Psoas muscle (tissue), 7 donors: ENCODE measurements at regions not wholly inside any gene's neighbourhood (a gene's known extent, or its start where the extent isn't known, plus 50 kb on each side); places are given as distances from the start of the nearest gene placed in this dataset.

ENCODE experiments used
- ATAC-seq, 4 donors: fragments of 200-7000 bp; cut with Tn5 transposase; one replicate each; pipeline ENCODE4 v1.9.1; 2020; ENCODE audit warnings: moderate library complexity in 3 of 4, mild to moderate bottlenecking in 2 of 4
- DNase-seq, 2 donors: peaks; one replicate each; pipeline ENCODE4 v3.0.0-alpha.2; 2020
- H3K27ac ChIP-seq: fragments of 200-600 bp; one replicate; pipeline ENCODE4 v1.8.0; 2022
- H3K27me3 ChIP-seq, 3 donors: fragments of 200-600 bp in 1 of 3; one replicate each; pipeline versions ENCODE4 v1.6.1 to v1.8.0; 2013 to 2022; ENCODE audit warnings: low read length in 2 of 3, mild to moderate bottlenecking in 2 of 3, moderate library complexity in 1 of 3; ENCODE audit not compliant: insufficient read depth in 3 of 3
- H3K36me3 ChIP-seq, 2 donors: fragments of 200-600 bp in 1 of 2; one replicate each; pipeline versions ENCODE4 v1.6.1 to v1.8.0; 2013 to 2022; ENCODE audit warnings: low read depth in 1 of 2, mild to moderate bottlenecking in 1 of 2, moderate library complexity in 1 of 2; ENCODE audit not compliant: insufficient read depth in 1 of 2
- H3K4me1 ChIP-seq: fragments of 200-600 bp; one replicate; pipeline ENCODE4 v1.8.0; 2022
- H3K4me3 ChIP-seq: fragments of 200-600 bp; one replicate; pipeline ENCODE4 v1.8.0; 2022; ENCODE audit warnings: mild to moderate bottlenecking
- H3K9me3 ChIP-seq: fragments of 200-600 bp; one replicate; pipeline ENCODE4 v1.8.0; 2022
- CTCF ChIP-seq: fragments of 200-600 bp; IDR thresholded peaks from one replicate; pipeline ENCODE4 v1.8.0; 2022; ENCODE audit warnings: antibody characterized with exemption
- WGBS, 3 donors: extraction: QIAGEN DNeasy Blood & Tissue Kit; methylation state at CpG; one replicate each; pipeline versions ENCODE4 v1.1.6 to v1.1.7; 2013; 5-methylcytosine and 5-hydroxymethylcytosine counted together
- intact Hi-C, 2 donors: fragments of 100-400 bp; cut with DNase I; formaldehyde crosslinking; loops; one replicate each; pipeline versions ENCODE4 v1.11.0 to v1.14.2; 2022
- donor health status: healthy with polysubstance abuse.
- donor health status: DM: no; HTN: no; CAD: no; lungs with moderate emphysema.
- donor health status: Bipolar disorder and iron deficiency.
- donor health status: healthy.
- donor health status: DM: yes; HTN: yes; CAD: no.
- donor health status: DM: no; HTN: no; CAD: no.
- donor health status: DM: yes; HTN: yes; CAD: no.

DNA sequence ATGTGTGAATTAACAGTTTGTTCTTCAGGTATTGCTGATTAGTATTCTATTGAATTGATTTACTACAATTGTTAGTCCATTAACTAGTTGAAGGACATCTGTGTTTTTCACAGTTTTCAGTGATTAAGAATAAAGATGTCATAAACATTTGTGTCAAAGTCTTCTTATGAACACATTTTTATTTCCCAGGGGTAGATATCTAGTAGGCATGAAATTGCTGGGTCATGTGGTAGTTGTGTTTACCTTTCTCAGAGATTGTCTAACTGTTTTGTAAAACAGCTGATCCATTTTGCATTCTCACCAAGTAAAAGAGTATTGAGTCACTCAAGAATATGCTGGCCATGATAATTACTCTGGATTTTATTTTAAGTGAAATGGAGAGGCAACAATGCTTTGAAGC lies 1145.3 kb downstream of the FSCB start:
- H3K4me3 ChIP-seq: no peak overlapping the region
- H3K9me3 ChIP-seq: no peaks in the 10 kb centered on the region
- no peaks in the 10 kb centered on the region for H3K27me3 ChIP-seq
- H3K27ac ChIP-seq: no peak overlapping the region
- no peak for ATAC-seq
- no peaks in the 10 kb centered on the region for H3K36me3 ChIP-seq
- no peak for TF ChIP-seq CTCF
- intact Hi-C loops: no loop called here
- H3K4me1 ChIP-seq: no peaks in the 10 kb centered on the region
- no peak for DNase-seq

- Histone ChIP-seq H3K36me3 (no peaks in the 10 kb centered on the region), H3K4me3 (no peak overlapping the region), H3K9me3 (no peaks in the 10 kb centered on the region), H3K27ac (no peak overlapping the region), H3K4me1 (no peaks in the 10 kb centered on the region), H3K27me3 (no peaks in the 10 kb centered on the region)
- DNase-seq (no peak), ATAC-seq (no peak)
- TF ChIP-seq CTCF: no peak
- WGBS, 3 donors: 51 to 67% (median 56%) methylated on average over 3 of the region's 3 CpGs
- intact Hi-C loops: no loop called here
Measured at GRCh38 chr14:43360239-43360638, 1146.8 kb downstream of the FSCB start.

DNA sequence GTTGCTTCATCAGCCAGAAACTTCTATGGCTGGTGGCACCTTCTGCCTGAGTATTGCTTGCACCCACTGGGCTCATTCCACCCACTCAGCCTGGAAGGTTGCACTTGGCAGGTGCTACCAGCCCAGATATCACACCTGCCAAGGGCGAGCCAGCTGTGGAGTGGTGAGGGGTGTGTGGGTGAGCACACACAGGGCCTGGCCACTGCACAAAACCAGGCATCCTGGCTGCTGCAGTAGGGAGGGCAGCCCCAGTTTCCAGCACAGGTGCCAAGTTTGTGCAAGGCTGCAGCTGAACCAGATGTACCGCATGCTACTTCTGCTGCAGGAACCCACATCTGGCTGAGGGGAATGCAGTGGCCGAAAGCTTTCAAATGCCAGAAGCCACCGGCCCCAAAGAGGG lies 1147.8 kb downstream of the FSCB start:
- no peaks in the 10 kb centered on the region for H3K36me3 ChIP-seq
- no peaks in the 10 kb centered on the region for H3K9me3 ChIP-seq
- H3K27me3 ChIP-seq: no peaks in the 10 kb centered on the region
- no peak for ATAC-seq
- no peak overlapping the region for H3K4me3 ChIP-seq
- DNase-seq: no peak
- WGBS, 3 donors: 81 to 92% (median 90%) methylated on average over 4 of the region's 4 CpGs
- intact Hi-C loops: no loop called here
- no peaks in the 10 kb centered on the region for H3K4me1 ChIP-seq
- TF ChIP-seq CTCF: no peak
- H3K27ac ChIP-seq: no peak overlapping the region

DNA sequence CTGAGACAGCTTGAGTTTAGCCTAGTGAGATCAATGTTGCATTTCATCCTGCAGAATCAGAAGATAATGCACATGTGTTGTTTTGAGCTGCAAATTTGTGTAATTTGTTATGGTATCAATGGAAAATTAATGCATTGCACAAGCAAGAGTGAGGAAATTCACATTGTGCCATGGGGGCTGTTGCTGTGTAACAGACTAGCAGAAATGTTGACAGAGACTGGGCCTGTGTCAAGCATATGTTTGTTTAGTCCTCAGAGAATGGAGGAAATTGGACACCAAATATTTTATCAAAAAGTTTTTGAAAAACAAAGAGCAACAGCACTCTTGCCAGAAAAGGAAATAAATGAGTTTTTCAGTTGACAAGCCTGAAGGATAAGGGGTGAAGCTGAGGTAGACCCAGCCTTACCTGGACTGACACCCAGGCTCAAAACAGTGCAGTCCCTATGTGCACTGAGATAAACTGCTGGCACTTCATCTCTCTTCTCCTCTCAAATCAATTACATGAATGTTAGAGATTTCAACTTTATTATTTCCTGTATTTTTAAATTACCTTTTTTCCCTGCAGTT lies 1150.0 kb downstream of the FSCB start:
- Histone ChIP-seq H3K9me3 (no peaks in the 10 kb centered on the region), H3K27ac (no peak overlapping the region), H3K36me3 (no peaks in the 10 kb centered on the region), H3K4me3 (no peak overlapping the region), H3K4me1 (no peaks in the 10 kb centered on the region), H3K27me3 (no peaks in the 10 kb centered on the region)
- intact Hi-C loops: no loop called here
- TF ChIP-seq CTCF: no peak
- no peak for ATAC-seq
- no peak for DNase-seq

DNA sequence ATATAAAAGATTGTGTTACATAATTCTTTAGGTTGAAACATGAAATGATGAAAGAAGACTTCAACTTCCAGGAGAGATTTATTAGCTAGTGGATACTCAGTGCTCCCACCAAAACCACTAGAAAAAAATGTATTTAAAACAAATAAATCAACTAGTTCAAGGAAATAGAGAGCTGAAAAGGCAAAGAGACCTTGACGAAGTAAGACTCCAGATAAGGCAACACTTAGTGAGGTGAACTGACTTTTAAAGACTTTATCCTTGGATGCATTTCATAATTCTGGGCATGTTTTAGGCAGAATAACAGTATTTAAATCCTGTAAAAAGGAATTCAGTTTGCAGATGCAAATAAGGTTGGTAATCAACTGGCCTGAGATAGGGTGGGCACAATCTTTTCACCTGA lies 1150.7 kb downstream of the FSCB start:
- DNase-seq (no peak), ATAC-seq (no peak)
- Histone ChIP-seq H3K27me3 (no peaks in the 10 kb centered on the region), H3K4me3 (no peak overlapping the region), H3K9me3 (no peaks in the 10 kb centered on the region), H3K4me1 (no peaks in the 10 kb centered on the region), H3K27ac (no peak overlapping the region), H3K36me3 (no peaks in the 10 kb centered on the region)
- 24 to 42% (median 27%) methylated on average over 1 of the region's 1 CpG for WGBS, 3 donors
- TF ChIP-seq CTCF: no peak
- intact Hi-C loops: no loop called here
